Neutrophil (primary cell): ENCODE measurements at regions not wholly inside any gene's neighbourhood (a gene's known extent, or its start where the extent isn't known, plus 50 kb on each side); places are given as distances from the start of the nearest gene placed in this dataset.

ENCODE experiments used
- H3K27ac ChIP-seq: fragments of 200-600 bp; sonication (generic); 2 replicates; pipeline ENCODE4 v1.5.1; 2016; ENCODE audit warnings: mild to moderate bottlenecking, moderate library complexity
- H3K27me3 ChIP-seq: fragments of 200-600 bp; sonication (generic); 2 replicates; pipeline ENCODE4 v1.6.0; 2016; ENCODE audit warnings: mild to moderate bottlenecking
- H3K36me3 ChIP-seq: fragments of 200-600 bp; sonication (generic); 2 replicates; pipeline ENCODE4 v1.5.1; 2017
- H3K4me1 ChIP-seq, 2 experiments: fragments of 200-600 bp in 1 of 2; sonication (generic) in 1 of 2; 1 replicate in 1 of 2; 2 replicates in 1 of 2; pipeline versions ENCODE4 v1.5.1 to v1.6.1; 2013 to 2016; ENCODE audit warnings: low read depth in 1 of 2, low read length in 1 of 2, mild to moderate bottlenecking in 1 of 2, moderate library complexity in 1 of 2; ENCODE audit not compliant: control insufficient read depth in 1 of 2, insufficient read depth in 1 of 2
- H3K4me3 ChIP-seq, 2 experiments: fragments of 200-600 bp in 1 of 2; sonication (generic) in 1 of 2; 1 replicate in 1 of 2; 2 replicates in 1 of 2; pipeline ENCODE4 v1.5.1; 2013 to 2016; ENCODE audit warnings: low read depth in 1 of 2, low read length in 1 of 2, mild to moderate bottlenecking in 1 of 2, moderate library complexity in 1 of 2
- H3K9me3 ChIP-seq: fragments of 200-600 bp; sonication (generic); 2 replicates; pipeline ENCODE4 v1.5.1; 2016
- TF ChIP-seq, protein P1 (sequence below): fragments of 200-600 bp; sonication (generic); IDR thresholded peaks from 2 replicates; pipeline ENCODE4 v1.5.1; 2016; ENCODE audit warnings: antibody characterized with exemption

DNA sequence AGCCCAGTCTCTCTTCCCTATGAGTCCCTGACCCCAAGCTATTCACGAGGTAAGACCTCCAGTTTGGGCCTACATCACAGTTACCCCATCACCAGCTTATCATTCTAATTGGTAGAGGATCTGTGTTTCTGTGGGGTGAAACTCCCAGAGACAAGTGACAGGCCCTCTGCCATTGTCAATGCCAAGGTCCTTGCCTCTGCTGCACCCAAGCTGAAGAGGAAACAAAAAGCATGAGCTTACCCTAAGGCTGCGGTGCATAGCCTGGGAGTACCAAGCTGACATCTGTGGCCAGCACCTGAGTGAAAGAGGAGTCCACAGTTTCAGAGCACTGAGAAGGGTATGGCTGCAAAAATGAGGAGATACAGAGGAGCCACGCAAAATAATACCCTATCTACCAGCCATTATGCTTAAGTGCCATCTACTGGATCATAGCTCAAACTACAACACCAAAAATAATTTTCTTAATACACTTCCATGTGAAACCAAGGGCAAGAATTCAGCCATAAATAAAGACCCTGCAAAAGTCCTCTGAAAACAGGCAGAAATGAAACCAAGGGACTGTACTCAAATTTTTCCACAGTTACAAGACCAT is 62.3 kb upstream of the ANO5 start:
- no peaks in the 10 kb centered on the region for H3K9me3 ChIP-seq
- H3K27me3 ChIP-seq, result no peaks in the 10 kb centered on the region
- H3K4me1 ChIP-seq, result no peaks in the 10 kb centered on the region
- TF ChIP-seq, protein P1, sequence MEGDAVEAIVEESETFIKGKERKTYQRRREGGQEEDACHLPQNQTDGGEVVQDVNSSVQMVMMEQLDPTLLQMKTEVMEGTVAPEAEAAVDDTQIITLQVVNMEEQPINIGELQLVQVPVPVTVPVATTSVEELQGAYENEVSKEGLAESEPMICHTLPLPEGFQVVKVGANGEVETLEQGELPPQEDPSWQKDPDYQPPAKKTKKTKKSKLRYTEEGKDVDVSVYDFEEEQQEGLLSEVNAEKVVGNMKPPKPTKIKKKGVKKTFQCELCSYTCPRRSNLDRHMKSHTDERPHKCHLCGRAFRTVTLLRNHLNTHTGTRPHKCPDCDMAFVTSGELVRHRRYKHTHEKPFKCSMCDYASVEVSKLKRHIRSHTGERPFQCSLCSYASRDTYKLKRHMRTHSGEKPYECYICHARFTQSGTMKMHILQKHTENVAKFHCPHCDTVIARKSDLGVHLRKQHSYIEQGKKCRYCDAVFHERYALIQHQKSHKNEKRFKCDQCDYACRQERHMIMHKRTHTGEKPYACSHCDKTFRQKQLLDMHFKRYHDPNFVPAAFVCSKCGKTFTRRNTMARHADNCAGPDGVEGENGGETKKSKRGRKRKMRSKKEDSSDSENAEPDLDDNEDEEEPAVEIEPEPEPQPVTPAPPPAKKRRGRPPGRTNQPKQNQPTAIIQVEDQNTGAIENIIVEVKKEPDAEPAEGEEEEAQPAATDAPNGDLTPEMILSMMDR, result no peak
- H3K4me3 ChIP-seq, result no peak overlapping the region
- H3K36me3 ChIP-seq, result no peaks in the 10 kb centered on the region
- H3K27ac ChIP-seq, result no peak overlapping the region

DNA sequence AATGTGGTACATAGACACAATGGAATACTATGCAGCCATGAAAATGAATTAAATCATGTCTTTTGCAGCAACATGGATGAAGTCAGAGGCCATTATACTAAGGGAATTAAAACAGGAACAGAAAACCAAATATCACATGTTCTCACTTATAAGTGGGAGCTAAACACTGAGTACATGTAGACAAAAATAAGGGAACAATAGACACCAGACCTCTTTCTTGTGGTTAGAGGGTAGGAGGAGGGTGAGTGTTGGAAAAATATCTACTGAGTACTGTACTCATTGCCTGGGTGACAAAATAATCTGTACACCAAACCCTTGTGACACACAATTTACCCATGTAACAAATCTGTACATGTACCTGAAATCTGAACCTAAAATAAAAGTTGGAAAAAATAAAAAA is 59.1 kb upstream of the ANO5 start:
- H3K36me3 ChIP-seq, result no peaks in the 10 kb centered on the region
- H3K9me3 ChIP-seq, result no peaks in the 10 kb centered on the region
- H3K27me3 ChIP-seq, result no peaks in the 10 kb centered on the region
- H3K4me1 ChIP-seq, result no peaks in the 10 kb centered on the region
- TF ChIP-seq, protein P1, result no peak
- no peak overlapping the region for H3K27ac ChIP-seq
- no peak overlapping the region for H3K4me3 ChIP-seq

DNA sequence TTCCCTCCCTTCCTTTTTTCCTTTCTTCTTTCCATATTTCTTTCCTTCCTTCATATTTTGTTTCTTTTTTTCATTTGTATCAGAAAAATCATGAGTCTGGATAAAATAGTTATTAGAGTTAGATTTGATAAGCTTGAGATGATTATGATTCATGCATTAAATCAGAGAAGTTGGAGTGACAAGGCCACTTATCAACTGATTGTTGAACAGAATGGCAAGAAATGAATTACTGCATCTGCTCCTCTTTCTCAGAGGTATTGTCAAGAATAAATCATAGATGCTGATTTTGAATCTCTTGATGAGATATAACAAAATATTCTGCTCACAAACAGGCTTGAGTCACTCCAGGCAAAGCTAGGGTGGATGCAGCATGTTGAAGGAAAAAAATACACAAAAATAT is 54.6 kb upstream of the ANO5 start:
- Histone ChIP-seq H3K4me3 (no peak overlapping the region), H3K27ac (no peak overlapping the region), H3K27me3 (no peaks in the 10 kb centered on the region), H3K4me1 (no peaks in the 10 kb centered on the region), H3K36me3 (no peaks in the 10 kb centered on the region), H3K9me3 (no peaks in the 10 kb centered on the region)
- TF ChIP-seq, protein P1, result no peak
